Stimulated activated CD4-positive, alpha-beta T cell treated with anti-CD3 and anti-CD28 coated beads, Interleukin-15, amount 100 ng/mL, for 24 hours (primary cell): ENCODE measurements at regions not wholly inside any gene's neighbourhood (a gene's known extent, or its start where the extent isn't known, plus 50 kb on each side); places are given as distances from the start of the nearest gene placed in this dataset.
A peak's percentile ranks its signal among the peaks of the same experiment; 100 is the strongest.

Experiments used
- DNase-seq: peaks from one replicate; pipeline ENCODE4 v3.0.0-alpha.2; 2020

- DNase-seq: no peak
These were observed 318.3 kb downstream of the EIPR1 start for GRCh38 chr2:3059141-3059925.

- no peak for DNase-seq
These were observed 323.6 kb downstream of the EIPR1 start for GRCh38 chr2:3054066-3054465.

GRCh38 chr2:3051266-3051665, 326.4 kb downstream of the EIPR1 start:
- peak; percentile 18 for DNase-seq

DNA sequence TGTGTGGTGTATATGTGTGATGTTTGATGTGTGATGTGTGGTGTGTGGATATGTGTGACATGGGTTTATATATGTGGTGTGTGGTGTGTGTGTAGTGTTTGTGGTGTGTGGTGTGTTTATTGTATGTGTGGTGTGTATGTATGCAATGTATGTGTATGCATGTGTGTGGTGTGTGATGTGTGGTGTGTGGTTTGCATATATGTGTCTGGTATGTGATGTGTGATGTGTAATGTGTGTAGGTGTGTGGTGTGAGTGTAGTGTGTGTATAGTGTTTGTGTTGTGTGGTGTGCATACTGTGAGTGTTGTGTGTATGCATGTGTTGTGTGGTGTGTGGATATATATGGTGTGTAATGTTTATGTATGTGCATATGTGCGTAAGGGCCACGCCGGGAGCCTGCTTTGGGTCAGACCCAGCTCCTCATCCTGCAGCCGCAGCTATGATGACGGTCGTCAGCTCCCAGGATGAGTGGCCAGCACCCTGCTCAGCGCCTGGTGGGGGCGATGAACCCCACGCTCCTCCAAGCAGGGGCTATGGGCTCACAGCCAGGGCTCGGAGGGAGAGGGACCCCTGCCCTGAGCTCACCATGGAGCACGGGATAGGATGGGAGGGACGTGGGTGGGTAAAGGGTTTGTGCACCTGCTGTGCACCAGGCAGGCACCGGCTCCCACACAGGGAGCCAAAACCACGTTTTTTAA, 331.3 kb downstream of the EIPR1 start:
- no peak for DNase-seq

- DNase-seq: no peak
These were observed 332.2 kb downstream of the EIPR1 start for GRCh38 chr2:3045318-3045921.

DNA sequence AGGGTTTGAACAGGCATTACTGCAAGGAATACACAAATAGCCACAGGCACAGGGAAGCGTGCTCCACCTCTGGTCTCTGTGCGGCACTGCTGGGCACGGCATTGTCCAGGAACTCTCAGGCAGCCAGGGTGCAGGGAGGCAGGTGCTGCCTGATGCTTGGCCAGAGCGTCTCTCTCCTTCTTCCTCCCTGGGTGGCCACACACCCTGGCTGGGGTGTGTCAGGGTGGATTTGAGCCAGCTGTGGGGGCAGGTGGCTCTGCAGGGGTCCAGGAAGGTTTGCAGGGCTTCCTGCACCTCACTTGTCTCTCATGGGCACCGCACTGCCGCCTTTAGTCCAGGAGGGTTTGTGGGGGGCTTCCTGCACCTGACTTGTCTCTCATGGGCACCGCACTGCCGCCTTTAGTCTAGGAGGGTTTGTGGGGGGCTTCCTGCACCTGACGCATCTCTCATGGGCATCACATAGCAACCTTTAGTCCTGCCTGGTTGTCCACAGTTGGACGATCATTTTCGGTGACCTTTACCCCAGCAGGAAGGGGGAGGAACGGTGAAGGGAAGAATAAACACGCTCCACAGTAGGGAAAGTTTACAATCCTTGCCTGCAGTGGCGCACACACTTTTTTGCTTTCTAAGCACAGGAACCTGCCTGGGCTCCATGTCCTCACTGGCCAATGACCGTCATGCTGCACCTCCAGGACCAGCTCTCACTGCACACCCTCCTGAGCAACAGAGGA, 332.9 kb downstream of the EIPR1 start:
- no peak for DNase-seq

DNA sequence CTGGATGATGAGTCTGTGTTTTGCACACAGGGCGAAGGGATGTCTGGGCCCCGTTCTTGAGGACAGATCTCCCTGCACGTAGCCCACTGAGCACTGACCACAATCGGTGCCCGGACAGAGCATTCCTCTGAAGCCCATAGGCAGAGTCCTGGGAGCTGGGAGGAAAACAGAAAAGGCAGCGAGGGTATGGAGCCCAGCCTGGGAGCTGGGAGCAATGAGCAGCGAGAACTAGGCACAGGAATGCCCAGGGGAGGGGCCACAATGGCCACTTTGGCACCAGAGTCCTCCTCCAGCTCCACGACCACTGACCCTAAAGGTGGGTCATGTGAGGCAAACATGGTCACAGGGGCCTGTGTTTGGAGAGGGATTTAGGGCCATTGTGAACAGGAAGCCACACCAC, 333.9 kb downstream of the EIPR1 start:
- no peak for DNase-seq

- DNase-seq: no peak
These were observed 334.7 kb downstream of the EIPR1 start for GRCh38 chr2:3042601-3043585.

DNA sequence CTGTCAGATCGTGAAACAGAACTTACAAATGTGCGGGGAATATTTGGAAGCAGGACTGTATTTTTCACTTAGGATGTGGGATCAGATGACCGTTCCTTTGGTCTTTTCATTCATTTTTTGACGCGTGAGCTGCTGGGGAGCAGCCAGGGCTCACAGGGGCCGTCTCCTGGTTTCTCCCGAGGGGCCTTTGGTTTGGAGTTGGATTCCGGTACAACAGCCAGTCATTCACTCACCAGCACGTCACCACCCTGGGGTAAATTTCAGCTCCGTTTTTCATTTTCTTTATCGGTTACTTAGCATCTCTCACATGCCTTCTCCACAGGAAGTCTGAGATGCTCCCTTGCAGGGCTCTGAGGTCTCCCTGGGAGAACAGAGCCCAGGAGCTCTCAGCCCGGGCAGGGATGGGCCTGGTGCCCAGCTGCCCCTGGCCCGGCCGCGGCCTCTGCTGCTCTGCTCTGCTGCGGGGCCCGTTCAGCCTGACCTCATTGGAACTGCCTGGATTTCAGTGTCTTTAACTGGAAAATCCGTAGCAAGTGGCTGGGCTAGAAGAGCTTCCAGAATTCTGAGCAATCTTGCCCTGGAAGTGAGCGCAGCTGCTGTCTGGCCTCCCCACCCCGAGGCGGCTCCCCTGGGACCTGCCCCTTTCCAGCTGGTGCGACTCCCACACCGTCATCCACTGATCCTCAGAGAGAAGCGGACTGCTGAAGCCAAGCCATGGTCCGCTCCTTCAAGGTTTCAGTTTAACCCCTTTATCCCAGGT, 335.6 kb downstream of the EIPR1 start:
- no peak for DNase-seq

DNA sequence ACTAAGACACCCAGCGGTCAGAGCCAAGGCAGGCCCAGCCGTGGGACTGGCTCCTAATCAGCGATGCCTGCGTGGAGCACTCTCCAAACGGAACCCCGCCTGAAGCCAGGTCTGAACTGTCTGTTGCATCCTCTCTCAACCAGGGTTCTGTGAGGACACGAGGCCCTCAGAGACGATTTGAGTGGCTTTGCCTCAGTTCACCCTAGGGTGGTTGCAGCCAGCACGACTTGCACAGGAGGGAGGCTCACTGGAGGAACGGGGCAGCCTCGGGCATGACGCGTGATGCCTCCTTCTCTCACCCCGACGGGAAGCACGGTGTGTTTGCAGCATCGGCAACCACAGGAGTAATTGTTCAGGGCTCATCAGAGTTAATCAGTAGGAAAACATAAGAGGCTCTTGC, 336.4 kb downstream of the EIPR1 start:
- DNase-seq: no peak

- DNase-seq: no peak
These were observed 337.0 kb downstream of the EIPR1 start for GRCh38 chr2:3040496-3041140.

DNA sequence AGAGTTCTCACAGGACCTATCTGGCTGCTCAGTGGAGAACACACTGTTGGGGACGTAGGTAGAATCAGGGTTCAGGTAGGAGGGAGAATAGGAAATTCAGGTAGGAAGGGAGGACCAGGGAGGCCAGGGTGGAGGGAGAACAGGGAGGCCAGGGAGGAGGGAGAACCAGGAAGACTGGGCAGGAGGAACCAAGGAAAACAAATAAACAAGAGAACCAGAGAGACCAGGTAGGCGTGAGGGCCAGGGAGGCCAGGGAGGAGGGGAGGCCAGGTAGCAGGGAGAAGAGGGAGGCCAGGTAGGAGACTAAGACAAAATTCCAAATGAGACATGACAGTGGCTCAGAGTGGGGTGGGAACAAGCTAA, 337.6 kb downstream of the EIPR1 start:
- no peak for DNase-seq

GRCh38 chr2:3039188-3040065, 338.2 kb downstream of the EIPR1 start:
- no peak for DNase-seq

DNA sequence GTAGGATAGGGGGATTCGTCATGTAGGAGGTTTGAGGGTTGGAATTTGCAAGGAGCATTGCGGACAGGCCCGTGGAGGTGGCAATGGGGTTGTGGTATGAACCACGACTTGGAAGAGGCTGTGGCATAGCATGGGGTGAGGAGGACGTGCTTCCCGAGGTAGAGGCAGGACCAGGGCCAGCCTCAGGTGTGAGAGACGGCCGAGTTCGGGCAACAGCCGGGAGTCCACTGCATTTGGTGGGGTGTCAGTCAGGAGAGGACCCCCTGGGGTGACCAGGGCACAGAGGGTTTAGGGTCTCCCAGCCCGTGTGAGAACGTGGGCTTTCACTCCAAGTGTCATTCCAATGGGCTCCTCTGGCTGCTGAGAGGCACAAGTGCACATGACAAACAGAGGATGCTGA, 339.0 kb downstream of the EIPR1 start:
- DNase-seq: no peak

DNA sequence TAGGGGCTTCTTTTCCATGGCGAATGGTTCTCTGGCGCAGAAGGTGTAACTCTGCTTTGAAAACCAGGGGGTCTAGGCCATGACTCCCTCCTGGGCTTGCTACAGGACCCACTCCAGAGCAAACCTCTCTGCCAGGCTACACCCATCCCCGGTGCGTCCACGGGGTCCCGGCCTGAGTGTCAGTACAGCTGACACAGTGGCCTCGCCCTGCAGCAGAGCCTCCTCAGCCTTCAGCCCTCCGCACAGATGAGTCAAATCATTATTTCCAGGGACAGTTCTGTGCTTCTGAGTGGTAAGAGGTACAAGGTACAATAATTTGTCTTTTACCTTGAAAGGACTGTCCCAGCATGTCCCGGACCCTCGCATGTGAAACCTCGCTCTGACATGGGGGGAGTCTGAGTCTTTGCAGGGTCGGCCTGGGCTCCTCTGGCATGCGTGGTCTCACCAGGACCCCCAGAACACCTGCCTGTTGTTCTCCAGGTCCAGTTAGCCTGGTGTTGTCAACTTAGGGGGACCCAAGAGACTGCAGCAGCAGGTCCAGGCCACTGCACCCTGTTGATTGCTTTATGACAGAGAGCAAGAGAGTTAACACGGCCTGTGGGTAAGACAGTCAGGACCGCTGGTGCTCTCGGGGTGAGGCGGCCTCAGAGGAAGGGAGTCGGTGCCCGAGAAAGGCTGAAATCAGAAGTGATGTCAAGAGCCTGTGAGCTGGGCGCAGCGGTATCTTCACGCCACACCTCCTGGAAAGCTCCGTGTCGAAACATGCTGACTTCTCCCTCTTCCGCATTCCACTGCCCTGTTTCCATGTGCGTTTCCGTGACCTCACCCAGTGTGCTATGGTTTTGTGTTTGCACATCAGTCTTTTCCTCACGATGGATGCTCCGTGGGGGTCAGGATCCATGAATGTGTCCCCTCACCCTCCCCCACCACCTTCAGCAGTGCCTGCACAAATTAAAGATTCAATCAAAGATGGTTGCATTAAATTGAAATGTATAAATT, 340.1 kb downstream of the EIPR1 start:
- no peak for DNase-seq

GRCh38 chr2:3036432-3037125, 341.0 kb downstream of the EIPR1 start:
- no peak for DNase-seq

DNA sequence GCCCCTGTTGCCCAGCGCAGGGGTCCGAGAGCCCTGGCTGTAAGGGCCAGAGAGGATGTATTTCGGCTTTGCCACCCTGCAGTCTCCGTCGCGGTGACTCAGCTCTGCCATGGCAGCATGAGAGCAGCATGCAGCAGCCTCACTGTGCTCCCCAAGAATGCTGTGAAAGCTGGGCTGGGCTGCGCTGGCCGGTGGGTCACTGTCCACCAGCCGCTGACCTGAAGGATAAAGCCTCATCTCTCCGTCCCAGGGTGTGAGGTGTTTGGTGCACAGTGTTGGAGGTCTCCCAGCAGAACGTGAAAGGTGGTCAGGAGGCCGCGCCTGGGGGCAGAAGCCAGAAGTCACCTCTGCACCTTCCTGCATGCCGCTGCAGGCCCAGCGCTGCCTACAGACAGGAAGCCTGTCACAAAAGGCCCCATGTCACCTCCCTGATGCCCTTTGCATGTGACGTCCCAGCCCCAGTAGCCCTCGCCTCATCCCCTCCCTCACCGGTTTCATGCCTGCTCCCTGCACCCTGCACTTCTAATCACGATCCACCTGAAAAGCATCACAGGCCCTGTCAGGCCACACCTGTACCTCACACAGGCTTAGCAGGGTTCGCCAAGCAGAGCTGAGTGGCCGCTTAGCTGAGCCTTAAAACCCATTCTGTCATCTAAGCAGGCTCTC, 342.1 kb downstream of the EIPR1 start:
- DNase-seq: no peak
